ENCODE measurements at regions not wholly inside any gene's neighbourhood (a gene's known extent, or its start where the extent isn't known, plus 50 kb on each side); places are given as distances from the start of the nearest gene placed in this dataset.

DNA sequence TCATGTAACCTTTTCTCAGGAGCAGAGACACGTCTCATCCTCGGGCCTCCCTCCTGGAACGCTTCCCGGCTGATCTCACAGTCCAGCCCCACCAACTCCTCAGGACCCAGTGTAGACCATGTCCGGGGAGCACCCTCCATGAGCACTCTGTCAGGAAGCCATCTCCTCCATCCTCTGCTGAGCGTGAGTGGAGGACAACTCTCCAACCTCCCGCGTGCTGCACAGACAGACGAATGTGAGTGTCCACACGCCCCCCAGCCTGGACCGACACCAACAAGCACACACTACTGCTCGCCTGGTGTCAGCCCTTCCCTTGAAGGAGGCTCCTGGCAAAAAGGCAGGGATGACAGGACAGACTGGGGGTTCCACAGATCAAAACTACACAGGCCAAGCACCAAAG, 86.6 kb downstream of the SHANK2 start:
- TF ChIP-seq POLR2A (IDR thresholded peaks at IDR 0.05): no peak
- TF ChIP-seq CTCF (IDR thresholded peaks at IDR 0.05): no peak
